Rectal smooth muscle tissue (tissue), 1 donor: ENCODE measurements at regions not wholly inside any gene's neighbourhood (a gene's known extent, or its start where the extent isn't known, plus 50 kb on each side); places are given as distances from the start of the nearest gene placed in this dataset.

Source experiments
- H3K27ac ChIP-seq: one replicate; pipeline ENCODE4 v1.7.0; 2013; ENCODE audit warnings: low read depth, low read length, inconsistent platforms
- H3K27me3 ChIP-seq: one replicate; pipeline ENCODE4 v1.7.0; 2013; ENCODE audit warnings: low read length; ENCODE audit not compliant: control insufficient read depth, insufficient read depth
- H3K36me3 ChIP-seq: one replicate; pipeline ENCODE4 v1.7.0; 2013; ENCODE audit warnings: low read length; ENCODE audit not compliant: control insufficient read depth, insufficient read depth
- H3K4me1 ChIP-seq: one replicate; pipeline ENCODE4 v1.7.0; 2013; ENCODE audit warnings: low read length; ENCODE audit not compliant: control insufficient read depth, insufficient read depth
- H3K4me3 ChIP-seq: one replicate; pipeline ENCODE4 v1.7.0; 2013; ENCODE audit warnings: low read length
- H3K9ac ChIP-seq: one replicate; pipeline ENCODE4 v1.7.0; 2013; ENCODE audit warnings: low read length

GRCh38 chr10:46224414-46224682 lies 62.4 kb upstream of the ANTXRL start:
- Histone ChIP-seq H3K36me3 (no peaks in the 10 kb centered on the region), H3K27me3 (no peaks in the 10 kb centered on the region), H3K4me1 (no peaks in the 10 kb centered on the region), H3K9ac (no peak overlapping the region), H3K4me3 (no peak overlapping the region), H3K27ac (no peak overlapping the region)

- H3K27me3 ChIP-seq = no peaks in the 10 kb centered on the region
- H3K9ac ChIP-seq = no peak overlapping the region
- H3K4me3 ChIP-seq = no peak overlapping the region
- H3K27ac ChIP-seq = no peak overlapping the region
- H3K4me1 ChIP-seq = no peaks in the 10 kb centered on the region
- no peaks in the 10 kb centered on the region for H3K36me3 ChIP-seq
Observed at GRCh38 chr10:46225597-46225996, 61.2 kb upstream of the ANTXRL start.

GRCh38 chr10:46226232-46226631 lies 60.6 kb upstream of the ANTXRL start:
- Histone ChIP-seq H3K9ac (no peak overlapping the region), H3K27ac (no peak overlapping the region), H3K36me3 (no peaks in the 10 kb centered on the region), H3K4me3 (no peak overlapping the region), H3K4me1 (no peaks in the 10 kb centered on the region), H3K27me3 (no peaks in the 10 kb centered on the region)

DNA sequence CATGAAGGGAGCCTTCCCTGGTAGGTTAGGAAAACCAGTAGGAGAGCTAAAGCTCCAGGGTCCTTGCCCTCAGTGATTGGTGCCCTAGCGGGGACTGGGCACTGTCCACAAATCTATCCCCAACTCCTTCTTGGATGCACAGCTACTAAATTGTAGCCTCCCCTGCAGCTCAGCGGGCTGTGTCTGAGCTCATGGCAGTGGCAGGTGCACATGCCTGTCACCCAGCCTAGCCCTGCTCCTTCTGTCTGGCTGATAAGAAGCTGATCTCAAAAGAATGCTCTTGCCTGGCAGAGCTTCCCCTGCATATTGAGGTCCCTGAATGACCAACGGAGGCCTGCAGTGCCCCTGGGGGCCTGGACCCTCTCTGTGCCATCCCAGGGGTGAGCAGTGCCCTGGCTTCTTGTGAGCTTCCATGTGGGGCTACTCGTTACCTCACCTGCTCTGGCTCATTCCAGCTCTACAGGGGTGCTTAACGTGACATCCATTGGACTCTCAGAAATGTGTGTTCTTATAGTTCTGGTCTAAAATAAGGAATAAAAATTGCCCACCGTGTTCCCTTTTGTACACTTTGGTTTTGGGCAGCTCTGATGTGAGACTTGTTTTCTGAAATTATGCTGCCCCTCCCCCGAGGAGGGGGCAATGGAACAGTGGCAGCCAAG lies 59.8 kb upstream of the ANTXRL start:
- Histone ChIP-seq H3K27me3 (no peaks in the 10 kb centered on the region), H3K27ac (no peak overlapping the region), H3K4me1 (no peaks in the 10 kb centered on the region), H3K36me3 (no peaks in the 10 kb centered on the region), H3K9ac (no peak overlapping the region), H3K4me3 (no peak overlapping the region)

DNA sequence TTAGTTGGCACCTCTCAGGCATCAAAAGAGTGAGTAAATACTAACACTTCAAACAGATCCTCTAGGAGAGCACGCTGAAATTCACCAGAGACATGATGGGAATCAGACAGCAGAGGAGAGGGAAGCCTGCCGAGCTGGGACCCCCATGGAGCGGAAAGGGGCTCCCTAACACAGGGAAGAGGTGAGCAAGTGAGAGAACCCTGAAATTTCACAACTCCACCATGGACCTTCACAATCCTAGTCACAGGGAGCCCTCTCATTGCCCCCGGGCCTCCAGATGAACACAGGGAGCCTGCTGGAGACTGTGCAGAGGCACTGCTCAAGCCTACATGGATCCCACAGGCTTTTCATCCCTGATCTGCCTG lies 59.2 kb upstream of the ANTXRL start:
- no peaks in the 10 kb centered on the region for H3K4me1 ChIP-seq
- H3K27me3 ChIP-seq = no peaks in the 10 kb centered on the region
- no peak overlapping the region for H3K4me3 ChIP-seq
- no peak overlapping the region for H3K9ac ChIP-seq
- H3K27ac ChIP-seq = no peak overlapping the region
- H3K36me3 ChIP-seq = no peaks in the 10 kb centered on the region

- H3K4me3 ChIP-seq = no peak overlapping the region
- no peaks in the 10 kb centered on the region for H3K4me1 ChIP-seq
- no peak overlapping the region for H3K9ac ChIP-seq
- H3K27me3 ChIP-seq = no peaks in the 10 kb centered on the region
- no peak overlapping the region for H3K27ac ChIP-seq
- H3K36me3 ChIP-seq = no peaks in the 10 kb centered on the region
Observed at GRCh38 chr10:46227936-46228562, 58.7 kb upstream of the ANTXRL start.

DNA sequence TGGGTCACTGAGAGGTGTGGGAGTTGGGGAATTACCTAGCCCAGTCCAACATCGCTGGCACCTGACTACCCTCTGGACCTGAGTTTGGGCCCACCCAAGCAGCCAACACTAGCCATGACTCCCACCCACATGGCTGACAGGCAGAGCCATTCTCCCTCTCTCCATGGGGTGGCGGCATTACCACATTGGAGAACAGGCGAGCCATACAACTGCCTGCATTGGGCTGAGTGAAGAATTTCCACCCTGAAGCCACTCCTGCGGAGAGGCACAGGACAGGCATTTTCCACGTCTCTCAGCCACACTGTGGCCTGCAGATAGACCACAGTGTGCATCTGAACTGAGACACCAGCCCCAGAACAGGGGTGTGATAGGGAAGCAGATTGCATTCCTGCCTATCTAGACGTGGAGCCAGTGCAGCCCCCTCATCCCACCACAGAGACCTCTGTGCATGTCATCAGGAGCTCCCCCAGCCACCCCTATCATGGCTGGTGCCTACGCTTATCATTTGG lies 58.2 kb upstream of the ANTXRL start:
- Histone ChIP-seq H3K27ac (no peak overlapping the region), H3K4me3 (no peak overlapping the region), H3K27me3 (no peaks in the 10 kb centered on the region), H3K36me3 (no peaks in the 10 kb centered on the region), H3K9ac (no peak overlapping the region), H3K4me1 (no peaks in the 10 kb centered on the region)

DNA sequence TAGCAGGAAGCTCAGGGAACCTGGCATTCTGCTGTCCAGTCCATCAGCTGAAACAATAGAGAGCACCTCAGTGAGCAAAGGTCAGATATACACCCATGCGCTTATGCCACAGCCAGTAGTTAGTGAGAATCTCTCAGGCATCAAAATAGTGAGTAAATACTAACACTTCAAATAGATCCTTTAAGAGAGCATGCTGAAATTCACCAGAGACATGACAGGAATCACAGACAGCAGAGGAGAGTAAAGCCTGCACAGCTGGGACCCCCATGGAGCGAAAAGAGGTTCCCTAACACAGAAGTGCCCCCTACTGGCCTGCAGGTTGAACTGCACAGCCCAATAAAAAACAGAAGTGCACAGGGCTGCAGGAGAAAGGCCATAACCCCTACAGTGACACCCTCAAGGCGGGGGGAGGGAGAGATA lies 57.6 kb upstream of the ANTXRL start:
- H3K36me3 ChIP-seq = no peaks in the 10 kb centered on the region
- no peak overlapping the region for H3K4me3 ChIP-seq
- no peak overlapping the region for H3K27ac ChIP-seq
- no peaks in the 10 kb centered on the region for H3K27me3 ChIP-seq
- H3K4me1 ChIP-seq = no peaks in the 10 kb centered on the region
- no peak overlapping the region for H3K9ac ChIP-seq

DNA sequence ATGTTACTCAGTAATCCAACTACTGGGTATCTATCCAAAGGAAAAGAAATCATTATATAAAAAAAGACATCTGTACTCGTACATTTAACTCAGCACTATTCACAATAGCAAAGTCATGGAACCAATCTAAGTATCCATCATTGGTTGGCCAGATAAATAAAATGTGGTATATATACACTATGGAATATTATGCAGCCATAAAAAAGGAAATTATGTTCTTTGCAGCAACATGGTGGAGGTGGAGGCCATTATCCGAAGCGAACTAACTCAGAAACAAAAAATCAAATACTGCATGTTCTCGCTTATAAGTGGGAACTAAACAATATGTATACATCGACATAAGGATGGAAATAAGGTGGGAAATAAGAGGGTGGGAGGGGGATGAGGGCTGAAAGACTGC lies 56.2 kb upstream of the ANTXRL start:
- Histone ChIP-seq H3K9ac (no peak overlapping the region), H3K27ac (no peak overlapping the region), H3K27me3 (no peaks in the 10 kb centered on the region), H3K4me3 (no peak overlapping the region), H3K36me3 (no peaks in the 10 kb centered on the region), H3K4me1 (no peaks in the 10 kb centered on the region)

DNA sequence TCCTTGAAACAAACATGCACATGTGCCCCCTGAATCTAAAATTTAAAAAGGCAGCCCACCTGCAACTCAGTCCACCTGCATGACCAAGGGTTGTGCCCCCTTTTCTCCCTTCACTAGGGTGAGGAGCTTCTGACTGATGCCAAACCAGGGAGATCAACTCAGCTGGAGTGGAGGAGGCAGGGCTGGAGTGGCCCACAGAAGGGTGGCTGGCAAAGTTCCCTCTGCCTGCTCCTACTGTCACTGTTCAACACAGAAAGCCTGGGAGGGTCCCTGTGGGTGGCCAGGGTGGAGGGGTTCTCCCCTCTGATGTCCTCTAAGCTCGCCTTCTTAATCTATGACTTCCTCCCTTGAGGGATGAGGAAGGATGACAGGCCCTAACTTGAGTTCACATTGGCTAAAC lies 55.7 kb upstream of the ANTXRL start:
- Histone ChIP-seq H3K27me3 (no peaks in the 10 kb centered on the region), H3K4me1 (no peaks in the 10 kb centered on the region), H3K9ac (no peak overlapping the region), H3K36me3 (no peaks in the 10 kb centered on the region), H3K27ac (no peak overlapping the region), H3K4me3 (no peak overlapping the region)

DNA sequence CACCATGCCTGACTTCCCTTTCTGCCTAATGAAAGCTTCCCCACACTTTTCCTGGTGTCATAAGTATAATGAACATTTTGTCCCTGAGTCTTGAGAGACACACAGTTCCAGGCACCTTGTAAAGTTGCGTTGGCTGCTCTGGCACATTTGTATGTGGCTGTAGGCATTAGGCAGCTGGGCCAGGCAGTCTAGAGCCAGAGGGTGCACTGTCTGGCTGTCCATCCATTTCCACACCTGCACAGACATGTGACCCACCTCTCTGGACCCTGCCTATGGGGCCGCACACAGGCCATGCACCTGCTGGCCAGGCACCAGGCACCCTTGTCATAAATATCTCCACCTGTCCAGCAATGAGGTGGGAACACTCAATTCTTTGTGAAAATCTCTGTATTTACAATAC lies 54.7 kb upstream of the ANTXRL start:
- Histone ChIP-seq H3K36me3 (no peaks in the 10 kb centered on the region), H3K4me3 (no peak overlapping the region), H3K9ac (no peak overlapping the region), H3K4me1 (no peaks in the 10 kb centered on the region), H3K27me3 (no peaks in the 10 kb centered on the region), H3K27ac (no peak overlapping the region)

DNA sequence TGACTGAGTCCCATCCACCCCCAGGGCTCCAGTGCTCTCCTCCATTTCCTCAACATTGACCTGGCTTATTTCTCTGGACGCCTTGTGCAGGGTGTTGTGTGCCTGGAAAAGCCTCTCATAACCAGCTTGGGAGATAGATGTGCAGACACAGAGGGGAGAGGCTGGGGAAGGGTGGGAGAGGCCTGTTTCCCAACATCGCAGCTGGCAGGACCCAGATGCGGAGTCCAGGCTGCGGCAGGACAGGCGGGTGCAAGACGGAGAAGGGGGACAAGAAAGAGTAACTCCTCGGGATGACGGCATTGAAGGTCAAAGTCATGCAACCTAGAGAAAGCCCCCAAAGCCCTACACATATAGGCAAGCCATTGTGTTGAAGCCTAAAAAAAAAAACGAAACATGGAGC lies 54.1 kb upstream of the ANTXRL start:
- Histone ChIP-seq H3K27me3 (no peaks in the 10 kb centered on the region), H3K27ac (no peak overlapping the region), H3K9ac (no peak overlapping the region), H3K36me3 (no peaks in the 10 kb centered on the region), H3K4me3 (no peak overlapping the region), H3K4me1 (no peaks in the 10 kb centered on the region)

DNA sequence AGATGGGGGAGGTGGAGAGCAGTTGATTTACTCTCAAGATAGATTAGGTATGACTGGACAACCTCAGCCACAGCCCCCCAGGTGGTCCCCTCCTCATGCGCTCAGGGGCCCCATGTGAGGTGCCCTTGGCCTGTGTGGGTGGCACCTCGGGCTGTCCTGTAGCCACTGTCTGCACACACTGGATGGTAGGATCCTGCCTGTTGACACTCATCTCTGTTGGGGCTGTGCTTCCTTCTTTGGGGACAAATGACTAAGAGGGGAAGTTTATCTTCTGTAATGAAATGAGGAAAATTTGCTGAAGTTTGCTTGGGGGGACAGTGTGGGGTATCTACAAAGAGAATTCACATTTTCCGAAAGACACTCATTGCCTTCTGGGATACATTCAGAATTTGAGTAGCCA lies 53.6 kb upstream of the ANTXRL start:
- Histone ChIP-seq H3K4me1 (no peaks in the 10 kb centered on the region), H3K9ac (no peak overlapping the region), H3K27ac (no peak overlapping the region), H3K4me3 (no peak overlapping the region), H3K27me3 (no peaks in the 10 kb centered on the region), H3K36me3 (no peaks in the 10 kb centered on the region)
